HG03280 (cell line): ENCODE measurements at regions not wholly inside any gene's neighbourhood (a gene's known extent, or its start where the extent isn't known, plus 50 kb on each side); places are given as distances from the start of the nearest gene placed in this dataset.

ENCODE experiments used
- ATAC-seq: cut with Tn5 transposase; IDR thresholded peaks from one replicate; pipeline ENCODE4 v1.9.1; 2021; ENCODE audit warnings: mild to moderate bottlenecking, moderate library complexity; ENCODE audit not compliant: unreplicated experiment

- ATAC-seq, result no peak
These were observed 113.4 kb upstream of the PKDCC start for GRCh38 chr2:41934329-41934958.

- no peak for ATAC-seq
These were observed 112.8 kb upstream of the PKDCC start for GRCh38 chr2:41935002-41935401.

GRCh38 chr2:41935825-41936224 is 112.0 kb upstream of the PKDCC start:
- ATAC-seq, result no peak

- no peak for ATAC-seq
These were observed 110.9 kb upstream of the PKDCC start for GRCh38 chr2:41936771-41937463.

- ATAC-seq, result no peak
These were observed 110.3 kb upstream of the PKDCC start for GRCh38 chr2:41937464-41937906.

GRCh38 chr2:41937921-41938708 is 109.7 kb upstream of the PKDCC start:
- ATAC-seq, result no peak

GRCh38 chr2:41940060-41940744 is 107.6 kb upstream of the PKDCC start:
- no peak for ATAC-seq

GRCh38 chr2:41940745-41941063 is 107.1 kb upstream of the PKDCC start:
- ATAC-seq, result no peak

GRCh38 chr2:41941831-41942230 is 106.0 kb upstream of the PKDCC start:
- no peak for ATAC-seq

GRCh38 chr2:41942278-41942677 is 105.5 kb upstream of the PKDCC start:
- no peak for ATAC-seq

- ATAC-seq, result no peak
These were observed 104.7 kb upstream of the PKDCC start for GRCh38 chr2:41943159-41943558.

GRCh38 chr2:41944220-41944880 is 103.5 kb upstream of the PKDCC start:
- no peak for ATAC-seq

GRCh38 chr2:41947701-41948396 is 100.0 kb upstream of the PKDCC start:
- ATAC-seq, result no peak

- no peak for ATAC-seq
These were observed 99.4 kb upstream of the PKDCC start for GRCh38 chr2:41948397-41948763.

GRCh38 chr2:41949091-41949882 is 98.5 kb upstream of the PKDCC start:
- no peak for ATAC-seq

GRCh38 chr2:41949883-41950665 is 97.7 kb upstream of the PKDCC start:
- no peak for ATAC-seq

GRCh38 chr2:41950666-41950960 is 97.2 kb upstream of the PKDCC start:
- no peak for ATAC-seq

- no peak for ATAC-seq
These were observed 93.2 kb upstream of the PKDCC start for GRCh38 chr2:41954304-41955291.
